Endothelial cell of umbilical vein (primary cell): ENCODE measurements at regions not wholly inside any gene's neighbourhood (a gene's known extent, or its start where the extent isn't known, plus 50 kb on each side); places are given as distances from the start of the nearest gene placed in this dataset.

Source experiments
- BruUV-seq: library from RNA; stranded (reverse); fragments of 400-500 nt; replicated peaks from 2 replicates; lab custom pipeline; 2021; lab: Mats Ljungman, UMichigan
- CTCF ChIA-PET: fragments of 300-600, 350-600 bp; sonication (Branson Sonifier 250); formaldehyde crosslinking; loops from one replicate; lab custom pipeline; 2021; ENCODE audit warnings: antibody characterized with exemption, inconsistent platforms; lab: Charles Lee
- POLR2A ChIA-PET: fragments of 300-600, 350-600 bp; sonication (Branson Sonifier 250); formaldehyde crosslinking; loops from one replicate; lab custom pipeline; 2021; ENCODE audit warnings: antibody characterized with exemption, inconsistent platforms; lab: Charles Lee
- DNase-seq: peaks from one replicate; pipeline ENCODE4 v3.0.0-alpha.2; 2011; ENCODE audit warnings: low read depth, low spot score
- FAIRE-seq: peaks from 2 replicates; lab custom pipeline; 2011; peaks lifted over from hg19 to GRCh38; lab: Jason Lieb, UNC
- H2AFZ ChIP-seq: 2 replicates; pipeline ENCODE4 v1.6.0; 2012; ENCODE audit warnings: low read depth, low read length, control low read depth, inconsistent platforms
- H3K27ac ChIP-seq: 2 replicates; pipeline ENCODE4 v1.5.1; 2011; ENCODE audit warnings: low read depth, mild to moderate bottlenecking, control low read depth, low read length, moderate library complexity; ENCODE audit not compliant: insufficient read depth
- H3K27me3 ChIP-seq, 2 experiments: 2 replicates each; pipeline versions ENCODE4 v1.6.0 to v1.6.1; 2011; ENCODE audit warnings: low read length in 2 of 2, mixed read lengths in 1 of 2; ENCODE audit not compliant: control insufficient read depth in 2 of 2, insufficient read depth in 2 of 2
- H3K36me3 ChIP-seq, 2 experiments: 2 replicates in 1 of 2; 3 replicates in 1 of 2; pipeline ENCODE4 v1.5.1; 2011; ENCODE audit warnings: low read length in 2 of 2, mild to moderate bottlenecking in 1 of 2, moderate library complexity in 1 of 2; ENCODE audit not compliant: control insufficient read depth in 2 of 2, insufficient read depth in 2 of 2; ENCODE audit errors: extremely low read depth in 1 of 2
- H3K4me1 ChIP-seq: 3 replicates; pipeline ENCODE4 v1.5.1; 2011; ENCODE audit warnings: mild to moderate bottlenecking, low read length; ENCODE audit not compliant: control insufficient read depth, insufficient read depth; ENCODE audit errors: extremely low read depth
- H3K4me2 ChIP-seq: 2 replicates; pipeline ENCODE4 v1.6.1; 2011; ENCODE audit warnings: low read length, control low read depth, mixed read lengths; ENCODE audit not compliant: insufficient read depth
- H3K4me3 ChIP-seq, 3 experiments: fragments of 200-600 bp in 1 of 3; sonication (generic), shearing (Covaris generic) in 1 of 3; replicated peaks in 1 of 3; 2 replicates each; pipeline ENCODE4 v1.5.1; 2011 to 2016; ENCODE audit warnings: control low read depth in 3 of 3, low read length in 3 of 3, mild to moderate bottlenecking in 2 of 3, inconsistent platforms in 1 of 3, low read depth in 1 of 3, moderate library complexity in 1 of 3; ENCODE audit not compliant: insufficient read depth in 1 of 3
- H3K79me2 ChIP-seq: 2 replicates; pipeline ENCODE4 v1.6.0; 2012; ENCODE audit warnings: low read length, inconsistent platforms; ENCODE audit not compliant: control insufficient read depth, insufficient read depth
- H3K9ac ChIP-seq: replicated peaks from 2 replicates; pipeline ENCODE3; 2011; ENCODE audit warnings: low read length, control low read depth; ENCODE audit not compliant: insufficient read depth; ENCODE audit errors: extremely low read depth
- H3K9me1 ChIP-seq: replicated peaks from 3 replicates; pipeline ENCODE4 v1.6.0; 2011; ENCODE audit warnings: mild to moderate bottlenecking, low read length; ENCODE audit not compliant: control insufficient read depth, insufficient read depth; ENCODE audit errors: extremely low read depth
- H3K9me3 ChIP-seq: replicated peaks from 2 replicates; pipeline ENCODE4 v1.5.1; 2012; ENCODE audit warnings: low read length, inconsistent platforms; ENCODE audit not compliant: control insufficient read depth, insufficient read depth
- H4K20me1 ChIP-seq: replicated peaks from 2 replicates; pipeline ENCODE3; 2011; ENCODE audit warnings: mild to moderate bottlenecking, low read length; ENCODE audit not compliant: control insufficient read depth, insufficient read depth; ENCODE audit errors: extremely low read depth
- EZH2 ChIP-seq: IDR thresholded peaks from 2 replicates; pipeline ENCODE4 v1.6.1; 2012; ENCODE audit warnings: borderline replicate concordance, low read depth, mild to moderate bottlenecking, moderate library complexity, low read length, inconsistent platforms; ENCODE audit not compliant: severe bottlenecking
- FOS ChIP-seq: IDR thresholded peaks from 2 replicates; pipeline ENCODE4 v1.6.1; 2011; ENCODE audit warnings: mild to moderate bottlenecking, low read length, moderate library complexity, borderline replicate concordance; ENCODE audit not compliant: insufficient read depth
- GATA2 ChIP-seq: IDR thresholded peaks from 2 replicates; pipeline ENCODE4 v1.7.0; 2011; ENCODE audit warnings: low read depth, mild to moderate bottlenecking, moderate library complexity, mixed read lengths, low read length; ENCODE audit not compliant: insufficient read length, insufficient read depth
- MYC ChIP-seq: IDR thresholded peaks from one replicate; pipeline ENCODE4 v1.6.1; 2011; ENCODE audit warnings: mild to moderate bottlenecking, low read depth, low read length
- POLR2A ChIP-seq: IDR thresholded peaks from 2 replicates; pipeline ENCODE4 v1.6.1; 2012; ENCODE audit warnings: low read depth, mild to moderate bottlenecking, control low read depth, low read length
- POLR2AphosphoS5 ChIP-seq: IDR thresholded peaks from 2 replicates; pipeline ENCODE4 v1.6.1; 2012; ENCODE audit warnings: low read depth, mild to moderate bottlenecking, control low read depth, low read length, moderate library complexity; ENCODE audit not compliant: insufficient read depth
- dilution Hi-C: fragments of 300-500 bp; cut with MboI; formaldehyde crosslinking; loops from one replicate; pipeline ENCODE4 v1.15.0; 2019; ENCODE audit warnings: low sequenced_read_pairs; ENCODE audit not compliant: extremely low pct_ligation_motif_present
- intact Hi-C: fragments of 100-400 bp; cut with micrococcal nuclease; formaldehyde crosslinking; loops from one replicate; pipeline ENCODE4 v1.10.0; 2022
- TF ChIP-seq, protein P1 (sequence below), 2 donors: IDR thresholded peaks; 1 replicate in 1 of 2; 2 replicates in 1 of 2; pipeline ENCODE4 v1.5.1; 2011; ENCODE audit warnings: low read length in 2 of 2, mild to moderate bottlenecking in 2 of 2, moderate library complexity in 2 of 2, control low read depth in 1 of 2, inconsistent platforms in 1 of 2, low read depth in 1 of 2; ENCODE audit not compliant: insufficient read depth in 1 of 2; ENCODE audit errors: extremely low read depth in 1 of 2
- TF ChIP-seq, protein P2 (sequence below): IDR thresholded peaks from 2 replicates; pipeline ENCODE4 v1.6.1; 2011; ENCODE audit not compliant: insufficient read depth, insufficient read length

DNA sequence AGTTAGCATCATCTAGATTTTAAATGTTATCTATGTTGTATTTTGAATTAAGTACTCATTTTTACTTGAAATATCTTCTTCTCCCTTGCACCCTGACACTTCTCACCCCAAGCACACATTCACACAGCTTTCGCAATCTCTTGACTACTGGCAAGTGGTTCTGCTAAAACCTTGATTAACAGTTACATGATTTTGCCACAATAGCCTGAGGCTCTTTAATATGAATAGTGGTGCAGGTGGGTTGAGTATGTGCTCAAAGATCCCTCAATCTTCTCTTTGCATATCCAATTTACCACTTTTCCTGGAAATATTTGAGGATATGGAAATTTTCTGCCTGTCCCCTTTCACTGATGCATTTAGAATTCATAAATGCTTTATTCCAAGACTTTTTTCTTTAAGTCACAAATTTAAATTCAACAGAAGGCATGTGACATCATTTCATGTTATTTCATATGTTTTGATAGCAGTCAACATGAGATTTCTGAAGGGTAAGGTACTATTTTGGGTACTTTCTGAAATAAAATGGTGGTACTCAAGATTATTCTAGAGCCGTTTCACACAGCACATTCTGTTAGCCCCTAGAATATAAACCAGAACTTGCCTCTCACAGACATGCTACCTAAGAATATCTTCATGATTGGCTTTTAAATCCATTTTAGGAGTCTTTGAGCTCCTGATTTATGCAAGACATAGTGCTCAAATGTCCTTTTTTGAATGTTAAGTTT is 339.7 kb downstream of the RPRM start:
- no peaks in the 10 kb centered on the region for H3K36me3 ChIP-seq
- no peak overlapping the region for H3K4me3 ChIP-seq
- H3K9me1 ChIP-seq = no peaks in the 10 kb centered on the region
- no peaks in the 10 kb centered on the region for H3K27me3 ChIP-seq
- POLR2A ChIA-PET = no interaction called here
- no peaks in the 10 kb centered on the region for H4K20me1 ChIP-seq
- H3K4me1 ChIP-seq = no peaks in the 10 kb centered on the region
- dilution Hi-C loops = no loop called here
- H3K4me2 ChIP-seq = no peak overlapping the region
- no peak overlapping the region for H3K9ac ChIP-seq
- H3K79me2 ChIP-seq = no peaks in the 10 kb centered on the region
- TF ChIP-seq FOS = no peak
- TF ChIP-seq GATA2 = no peak
- TF ChIP-seq POLR2AphosphoS5 = no peak
- TF ChIP-seq POLR2A = no peak
- no peak for TF ChIP-seq EZH2
- TF ChIP-seq, protein P1, sequence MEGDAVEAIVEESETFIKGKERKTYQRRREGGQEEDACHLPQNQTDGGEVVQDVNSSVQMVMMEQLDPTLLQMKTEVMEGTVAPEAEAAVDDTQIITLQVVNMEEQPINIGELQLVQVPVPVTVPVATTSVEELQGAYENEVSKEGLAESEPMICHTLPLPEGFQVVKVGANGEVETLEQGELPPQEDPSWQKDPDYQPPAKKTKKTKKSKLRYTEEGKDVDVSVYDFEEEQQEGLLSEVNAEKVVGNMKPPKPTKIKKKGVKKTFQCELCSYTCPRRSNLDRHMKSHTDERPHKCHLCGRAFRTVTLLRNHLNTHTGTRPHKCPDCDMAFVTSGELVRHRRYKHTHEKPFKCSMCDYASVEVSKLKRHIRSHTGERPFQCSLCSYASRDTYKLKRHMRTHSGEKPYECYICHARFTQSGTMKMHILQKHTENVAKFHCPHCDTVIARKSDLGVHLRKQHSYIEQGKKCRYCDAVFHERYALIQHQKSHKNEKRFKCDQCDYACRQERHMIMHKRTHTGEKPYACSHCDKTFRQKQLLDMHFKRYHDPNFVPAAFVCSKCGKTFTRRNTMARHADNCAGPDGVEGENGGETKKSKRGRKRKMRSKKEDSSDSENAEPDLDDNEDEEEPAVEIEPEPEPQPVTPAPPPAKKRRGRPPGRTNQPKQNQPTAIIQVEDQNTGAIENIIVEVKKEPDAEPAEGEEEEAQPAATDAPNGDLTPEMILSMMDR (IDR thresholded peaks at IDR 0.05; ENCODE audit: extremely low read depth in 1 of 2, insufficient read depth in 1 of 2, low read depth in 1 of 2, low read length in 2 of 2) = no peak
- no peak for TF ChIP-seq MYC
- TF ChIP-seq, protein P2, sequence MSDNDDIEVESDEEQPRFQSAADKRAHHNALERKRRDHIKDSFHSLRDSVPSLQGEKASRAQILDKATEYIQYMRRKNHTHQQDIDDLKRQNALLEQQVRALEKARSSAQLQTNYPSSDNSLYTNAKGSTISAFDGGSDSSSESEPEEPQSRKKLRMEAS = no peak
- H3K9me3 ChIP-seq = peaks cover 3% of the 10 kb centered on the region
- CTCF ChIA-PET = no interaction called here
- FAIRE-seq = no peak
- intact Hi-C loops = no loop called here
- no peak for DNase-seq
- H2AFZ ChIP-seq = no peak overlapping the region
- no peak overlapping the region for H3K27ac ChIP-seq
- no TSS peak for BruUV-seq
